Stimulated activated memory B cell treated with anti-CD40 and anti-IgM and Interleukin-4, amounts not matched to agents 10 μg/mL and 1 μg/mL and 100 μg/mL, for 72 hours (primary cell): ENCODE measurements at regions not wholly inside any gene's neighbourhood (a gene's known extent, or its start where the extent isn't known, plus 50 kb on each side); places are given as distances from the start of the nearest gene placed in this dataset.
A peak's percentile ranks its signal among the peaks of the same experiment; 100 is the strongest.

Experiments
- ATAC-seq: fragments of 150-1000 bp; cut with Tn5 transposase; 2 replicates; pipeline ENCODE4 v1.10.0; 2021
- H3K27ac Mint-ChIP-seq: one replicate; pipeline ENCODE4 v1.8.0; 2022; ENCODE audit warnings: mild to moderate bottlenecking, mixed read lengths
- H3K27me3 Mint-ChIP-seq: one replicate; pipeline ENCODE4 v1.8.0; 2022; ENCODE audit warnings: mixed read lengths
- H3K36me3 Mint-ChIP-seq: one replicate; pipeline ENCODE4 v1.8.0; 2022; ENCODE audit warnings: mixed read lengths
- H3K4me1 Mint-ChIP-seq: one replicate; pipeline ENCODE4 v1.8.0; 2022; ENCODE audit warnings: mixed read lengths
- H3K4me3 Mint-ChIP-seq: one replicate; pipeline ENCODE4 v1.8.0; 2022; ENCODE audit warnings: mild to moderate bottlenecking, moderate library complexity, mixed read lengths
- H3K9me3 Mint-ChIP-seq: one replicate; pipeline ENCODE4 v1.8.0; 2022; ENCODE audit warnings: mixed read lengths

DNA sequence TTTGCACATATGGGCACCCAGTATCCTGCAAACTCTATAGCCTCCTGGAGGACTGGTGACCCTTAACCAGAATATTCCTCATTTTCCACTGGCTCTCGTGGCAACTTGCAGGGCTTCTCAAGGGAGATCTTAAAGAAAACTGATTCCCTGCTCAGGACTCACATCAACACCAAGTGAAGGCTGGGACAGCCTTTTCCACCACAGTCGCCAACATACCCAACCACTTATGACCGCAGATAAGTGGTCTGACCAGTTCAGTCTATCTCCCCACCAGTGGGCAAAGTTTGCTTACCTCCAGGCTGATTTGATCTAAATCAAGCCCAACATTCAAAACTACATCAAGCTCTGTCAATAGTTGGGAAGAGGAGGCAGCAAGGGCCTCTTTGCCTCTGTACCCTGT is 289.3 kb upstream of the GATB start:
- Mint-ChIP-seq H3K9me3 (no peaks in the 10 kb centered on the region), H3K27me3 (peaks cover 16% of the 10 kb centered on the region), H3K4me1 (peaks cover 17% of the 10 kb centered on the region), H3K27ac (no peak overlapping the region), H3K4me3 (no peak overlapping the region), H3K36me3 (no peaks in the 10 kb centered on the region)
- no peak for ATAC-seq

DNA sequence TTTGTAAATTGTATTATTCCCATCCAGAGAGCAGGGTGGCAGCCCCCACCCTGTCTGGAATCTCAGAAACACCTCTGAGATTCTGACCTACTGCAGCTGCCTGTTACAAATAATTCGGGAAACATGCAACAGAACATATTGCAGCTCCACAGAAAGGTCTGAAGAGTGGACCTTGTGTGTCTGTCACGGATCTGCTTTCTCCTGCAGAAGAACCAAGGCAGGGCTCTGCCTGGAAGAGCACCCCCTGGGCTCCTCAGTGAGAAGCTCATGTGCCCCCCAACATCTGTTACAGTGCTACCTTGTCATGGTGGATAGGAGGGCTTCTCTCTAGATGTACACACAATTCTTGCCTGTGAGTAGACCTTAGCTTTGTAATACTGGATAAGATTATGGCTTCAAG is 286.6 kb upstream of the GATB start:
- ATAC-seq: no peak
- Mint-ChIP-seq H3K4me3 (no peak overlapping the region), H3K9me3 (no peaks in the 10 kb centered on the region), H3K27ac (no peak overlapping the region), H3K27me3 (peaks cover 32% of the 10 kb centered on the region), H3K4me1 (peaks cover 9% of the 10 kb centered on the region), H3K36me3 (no peaks in the 10 kb centered on the region)

DNA sequence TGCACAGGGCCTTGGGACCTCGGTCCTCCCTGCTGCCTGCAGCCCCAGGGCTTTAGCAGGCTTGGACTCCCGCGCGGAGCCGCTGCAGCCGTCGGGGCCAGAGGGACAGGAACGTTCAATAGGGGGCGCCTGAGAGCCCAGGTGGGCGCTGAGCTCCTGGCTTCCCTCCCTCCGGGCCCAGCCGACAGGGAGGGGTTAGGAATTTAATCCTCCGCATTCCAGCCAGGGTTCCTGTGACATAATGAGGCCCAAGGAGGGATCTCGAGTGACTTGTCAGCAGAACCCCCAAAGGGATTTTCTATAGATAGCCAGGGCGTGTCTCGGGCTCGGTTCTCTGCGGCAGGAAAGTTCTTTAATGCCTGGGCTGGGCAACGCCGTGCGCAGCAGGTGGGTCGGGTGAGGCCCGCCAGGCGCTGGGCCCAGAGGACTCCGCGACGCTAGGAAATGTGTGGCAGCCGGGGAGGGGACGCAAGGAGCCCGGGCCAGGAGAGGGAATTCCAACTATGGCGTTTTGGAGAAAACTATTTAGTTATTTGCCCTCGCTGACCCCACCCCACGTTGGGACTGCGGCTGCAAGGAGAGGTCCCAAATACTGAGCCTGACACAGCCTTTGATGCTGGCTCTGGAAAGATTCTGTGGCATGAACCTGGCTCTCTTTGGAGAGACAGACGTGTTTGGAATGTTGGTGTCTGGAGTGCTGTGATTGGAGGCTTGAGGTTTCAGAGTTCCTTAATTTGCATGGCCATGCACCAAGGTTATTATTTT is 285.2 kb upstream of the GATB start:
- peak; percentile 35 for ATAC-seq
- Mint-ChIP-seq H3K27me3 (peaks cover 29% of the 10 kb centered on the region), H3K27ac (no peak overlapping the region), H3K4me1 (peaks cover 7% of the 10 kb centered on the region), H3K9me3 (no peaks in the 10 kb centered on the region), H3K36me3 (no peaks in the 10 kb centered on the region), H3K4me3 (no peak overlapping the region)

DNA sequence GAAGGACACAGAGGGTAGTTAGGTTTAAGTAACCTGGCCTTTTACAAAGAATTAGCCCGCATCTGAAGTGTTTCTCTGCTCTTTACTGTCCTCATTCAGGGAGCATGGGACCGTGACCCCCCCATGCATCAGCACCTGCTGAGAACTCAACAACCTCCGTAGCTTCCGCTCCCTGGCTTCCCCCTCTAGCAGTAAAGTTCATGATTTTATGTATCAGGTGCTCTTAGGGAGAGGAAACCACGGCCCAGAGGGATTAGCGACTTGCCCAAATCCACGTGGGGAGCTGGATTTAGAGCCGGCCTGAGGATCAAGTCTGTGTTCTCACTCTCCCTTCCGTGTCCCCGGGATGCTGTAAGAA is 284.6 kb upstream of the GATB start:
- H3K9me3 Mint-ChIP-seq: no peaks in the 10 kb centered on the region
- no peak overlapping the region for H3K27ac Mint-ChIP-seq
- ATAC-seq: peak; percentile 25
- H3K4me1 Mint-ChIP-seq: peaks cover 7% of the 10 kb centered on the region
- H3K4me3 Mint-ChIP-seq: no peak overlapping the region
- H3K36me3 Mint-ChIP-seq: no peaks in the 10 kb centered on the region
- peaks cover 29% of the 10 kb centered on the region for H3K27me3 Mint-ChIP-seq

DNA sequence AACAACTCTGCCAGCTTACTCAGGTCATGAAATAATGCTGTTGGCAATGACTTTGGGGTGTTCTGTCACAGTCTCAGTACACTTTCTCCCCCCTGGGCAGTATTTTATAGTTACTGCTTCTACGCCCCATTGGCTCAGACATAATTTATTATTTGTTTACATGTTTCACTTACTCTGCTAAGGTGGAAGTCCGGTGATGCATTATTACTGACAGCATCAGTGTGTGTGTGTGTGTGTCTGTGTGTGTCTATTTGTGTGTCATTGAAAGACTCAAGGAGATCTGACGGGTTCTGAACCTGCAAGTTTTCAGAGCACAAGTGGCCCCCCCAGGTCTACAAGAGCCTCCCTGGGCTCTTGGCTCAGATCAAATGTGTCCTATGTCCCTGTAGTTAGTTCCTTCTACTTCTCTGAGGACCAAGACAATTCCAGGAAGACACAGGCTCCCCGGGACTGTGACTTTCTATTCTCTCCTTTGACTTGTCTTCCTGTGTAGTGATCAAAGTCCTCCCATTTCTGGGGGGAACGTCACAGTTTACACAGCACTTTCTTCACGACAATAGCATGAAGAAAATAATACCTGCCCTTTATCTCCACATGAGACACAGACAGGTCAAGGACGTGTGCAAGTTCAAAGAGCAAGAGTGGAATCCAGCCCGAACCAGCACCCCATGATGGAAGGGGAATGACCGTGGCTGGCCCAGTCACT is 283.7 kb upstream of the GATB start:
- Mint-ChIP-seq H3K9me3 (no peaks in the 10 kb centered on the region), H3K27ac (no peak overlapping the region), H3K4me3 (no peak overlapping the region), H3K36me3 (no peaks in the 10 kb centered on the region), H3K4me1 (peaks cover 7% of the 10 kb centered on the region), H3K27me3 (peaks cover 29% of the 10 kb centered on the region)
- ATAC-seq: no peak

DNA sequence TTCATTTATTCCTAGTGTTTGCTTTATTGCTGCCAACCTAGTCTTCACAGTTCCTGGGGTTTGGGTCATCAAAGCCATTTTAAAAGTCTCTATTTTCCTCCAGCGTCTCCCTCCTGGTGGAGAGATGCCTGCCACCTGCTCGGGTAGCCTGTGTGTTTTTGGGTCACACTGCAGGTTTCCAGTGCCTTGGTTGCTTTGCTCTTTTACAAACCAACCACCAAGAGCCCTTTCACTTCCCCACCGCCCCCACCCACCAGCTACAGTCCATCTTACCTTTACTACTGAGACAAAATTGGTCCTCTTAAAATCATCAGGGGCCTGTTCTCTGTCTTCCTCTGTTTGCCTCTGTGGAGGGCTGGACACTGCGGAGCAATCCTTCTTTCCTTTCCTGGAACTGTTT is 280.5 kb upstream of the GATB start:
- no peaks in the 10 kb centered on the region for H3K36me3 Mint-ChIP-seq
- H3K27me3 Mint-ChIP-seq: peaks cover 29% of the 10 kb centered on the region
- ATAC-seq: no peak
- no peaks in the 10 kb centered on the region for H3K9me3 Mint-ChIP-seq
- H3K4me1 Mint-ChIP-seq: peaks cover 7% of the 10 kb centered on the region
- H3K27ac Mint-ChIP-seq: no peak overlapping the region
- H3K4me3 Mint-ChIP-seq: no peak overlapping the region

DNA sequence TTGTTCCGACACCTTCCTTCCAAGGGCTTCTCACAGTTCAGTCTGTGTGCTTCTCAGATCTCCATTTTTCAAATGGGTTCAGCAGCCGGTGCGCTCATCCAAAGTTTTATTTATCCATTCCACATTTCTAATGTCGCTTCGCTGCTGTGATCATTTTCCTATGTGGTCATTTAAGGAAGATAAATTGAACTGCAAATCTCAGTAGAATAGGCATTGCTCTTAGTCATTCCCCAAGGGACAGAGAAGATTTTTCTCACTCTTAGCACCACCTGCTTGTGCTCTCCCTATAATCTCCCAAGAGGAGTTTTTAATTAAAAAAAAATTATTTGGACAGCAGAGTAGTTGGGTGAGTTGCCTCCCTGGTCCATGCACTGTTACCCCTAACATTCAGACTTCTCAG is 278.9 kb upstream of the GATB start:
- Mint-ChIP-seq H3K27ac (no peak overlapping the region), H3K4me3 (no peak overlapping the region), H3K27me3 (peaks cover 28% of the 10 kb centered on the region), H3K9me3 (no peaks in the 10 kb centered on the region), H3K4me1 (no peaks in the 10 kb centered on the region), H3K36me3 (no peaks in the 10 kb centered on the region)
- ATAC-seq: no peak

DNA sequence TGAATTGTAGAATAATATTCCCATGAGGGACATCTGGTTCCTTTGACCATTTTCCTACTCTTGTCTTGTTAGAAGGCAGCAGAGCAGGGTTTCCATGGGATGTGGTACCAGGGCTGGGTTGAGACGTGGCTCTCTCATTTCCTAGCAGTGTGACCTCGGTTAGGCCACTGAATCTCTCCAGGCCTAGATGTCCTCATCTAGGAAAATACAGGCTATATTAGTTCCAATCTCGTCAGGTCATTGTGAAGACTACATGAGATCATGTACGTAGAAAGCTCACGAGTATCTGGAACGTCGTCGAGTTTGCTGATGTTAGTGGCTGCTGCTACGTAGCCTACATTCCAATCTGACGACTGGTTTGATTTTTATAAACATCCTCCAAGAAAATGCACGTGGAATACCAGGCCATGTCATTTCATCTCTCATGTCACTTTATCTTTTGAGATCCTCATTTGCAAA is 278.2 kb upstream of the GATB start:
- Mint-ChIP-seq H3K9me3 (no peaks in the 10 kb centered on the region), H3K4me1 (no peaks in the 10 kb centered on the region), H3K4me3 (no peak overlapping the region), H3K27ac (no peak overlapping the region), H3K36me3 (no peaks in the 10 kb centered on the region), H3K27me3 (peaks cover 22% of the 10 kb centered on the region)
- ATAC-seq: no peak

DNA sequence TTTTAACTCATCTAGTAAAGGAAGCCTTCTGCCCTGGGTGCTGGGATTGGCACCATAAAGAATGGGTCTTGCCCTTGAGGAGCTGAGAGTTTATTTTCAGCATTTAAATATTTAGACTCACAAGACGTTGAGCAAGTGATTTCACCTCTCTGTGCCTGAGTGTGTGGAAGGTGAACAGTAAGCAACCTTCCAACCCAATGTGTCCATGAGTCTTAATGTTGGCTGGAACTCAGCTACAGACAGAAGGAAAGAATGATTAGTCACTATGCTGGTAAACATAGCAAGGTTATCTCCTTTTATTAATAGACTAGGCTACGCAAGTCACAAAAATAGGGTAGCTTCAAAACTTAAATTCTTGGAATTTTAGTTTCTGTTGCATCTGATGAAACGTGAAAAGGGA is 277.4 kb upstream of the GATB start:
- Mint-ChIP-seq H3K4me3 (no peak overlapping the region), H3K36me3 (no peaks in the 10 kb centered on the region), H3K4me1 (no peaks in the 10 kb centered on the region), H3K27me3 (peaks cover 14% of the 10 kb centered on the region), H3K27ac (no peak overlapping the region), H3K9me3 (no peaks in the 10 kb centered on the region)
- no peak for ATAC-seq

DNA sequence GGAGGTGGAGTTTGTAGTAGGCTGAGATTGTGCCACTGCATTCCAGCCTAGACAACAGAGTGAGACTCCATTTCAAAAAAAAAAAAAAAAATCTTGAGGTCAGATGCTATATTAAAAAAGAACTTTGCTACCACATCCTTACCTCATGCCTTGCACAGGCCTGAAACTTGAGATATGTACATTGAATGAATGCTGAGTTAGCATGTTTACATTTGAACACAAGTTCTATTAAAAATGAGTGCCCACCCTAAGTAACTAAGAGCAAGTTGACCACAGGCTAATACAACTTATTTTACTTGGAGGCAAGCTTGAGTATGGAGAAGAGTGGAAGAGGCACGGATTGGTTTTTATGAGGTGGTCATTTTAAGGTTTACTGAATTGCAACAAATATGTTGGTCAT is 276.6 kb upstream of the GATB start:
- peaks cover 8% of the 10 kb centered on the region for H3K27me3 Mint-ChIP-seq
- ATAC-seq: no peak
- no peaks in the 10 kb centered on the region for H3K9me3 Mint-ChIP-seq

DNA sequence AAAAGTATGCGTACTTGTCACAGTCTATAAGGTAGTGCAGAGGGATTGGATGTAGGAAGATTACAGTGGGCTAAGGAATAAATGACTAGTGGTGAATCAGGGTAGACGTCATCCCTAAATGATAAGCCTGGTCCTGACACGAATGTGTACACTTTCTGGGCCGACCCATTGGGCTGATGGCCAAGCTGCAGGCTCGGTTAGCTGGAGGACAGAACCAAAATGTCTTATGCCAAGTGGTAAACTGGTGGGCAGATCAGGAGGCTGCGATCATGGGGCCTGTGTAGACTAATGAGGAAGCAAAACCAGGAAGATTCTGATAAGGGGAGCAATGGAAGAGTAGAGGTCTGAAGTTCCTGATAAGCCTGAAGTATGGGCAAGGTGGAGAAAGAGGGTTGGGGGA is 272.8 kb upstream of the GATB start:
- Mint-ChIP-seq H3K27ac (no peak overlapping the region), H3K4me1 (no peaks in the 10 kb centered on the region), H3K27me3 (no peaks in the 10 kb centered on the region), H3K4me3 (no peak overlapping the region), H3K36me3 (no peaks in the 10 kb centered on the region), H3K9me3 (no peaks in the 10 kb centered on the region)
- ATAC-seq: no peak

More for the DNA sequence above, 276.6 kb upstream of the GATB start:
- Mint-ChIP-seq H3K27ac (no peak overlapping the region), H3K4me3 (no peak overlapping the region), H3K4me1 (no peaks in the 10 kb centered on the region), H3K36me3 (no peaks in the 10 kb centered on the region)

DNA sequence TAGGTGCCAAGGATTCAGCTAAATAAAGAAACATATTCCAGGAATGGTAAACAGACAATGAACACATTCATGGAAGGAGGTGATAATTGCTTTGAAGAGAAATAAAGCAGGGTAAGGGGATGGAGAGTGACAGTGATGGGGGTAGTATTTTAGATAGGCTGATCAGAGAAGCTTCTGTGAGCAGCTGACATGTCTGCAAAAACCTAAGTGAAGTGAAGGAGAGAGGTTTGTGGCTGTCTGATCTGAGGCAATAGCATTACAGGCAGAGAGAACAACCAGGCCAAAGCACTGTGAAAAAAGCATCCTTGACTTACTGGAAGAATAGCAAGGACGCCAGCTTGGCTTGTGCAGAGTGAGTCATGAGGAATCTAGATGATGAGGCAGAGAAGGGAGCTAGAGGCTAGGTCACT is 271.9 kb upstream of the GATB start:
- H3K9me3 Mint-ChIP-seq: no peaks in the 10 kb centered on the region
- no peak for ATAC-seq
- no peaks in the 10 kb centered on the region for H3K4me1 Mint-ChIP-seq
- H3K27me3 Mint-ChIP-seq: no peaks in the 10 kb centered on the region
- no peaks in the 10 kb centered on the region for H3K36me3 Mint-ChIP-seq
- H3K4me3 Mint-ChIP-seq: no peak overlapping the region
- no peak overlapping the region for H3K27ac Mint-ChIP-seq

DNA sequence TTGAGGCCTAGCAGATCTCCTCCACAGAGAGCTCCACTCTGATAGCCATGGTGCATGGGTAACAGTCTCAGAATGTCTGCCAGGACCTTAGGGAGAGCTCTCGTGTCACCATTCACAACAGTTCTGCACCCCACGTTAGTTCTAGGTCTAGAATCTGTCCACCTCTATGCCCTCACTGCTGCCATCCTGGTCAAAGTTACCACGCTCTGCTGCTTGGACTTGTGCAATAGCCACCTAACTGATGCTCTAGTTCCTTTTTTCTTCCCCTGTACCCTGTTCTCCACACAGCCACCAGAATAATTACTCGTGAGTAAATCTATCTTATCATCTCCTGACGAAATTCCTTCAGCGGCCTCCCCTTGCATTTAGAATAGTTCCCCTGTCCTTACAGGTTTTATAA is 268.8 kb upstream of the GATB start:
- H3K4me1 Mint-ChIP-seq: no peaks in the 10 kb centered on the region

DNA sequence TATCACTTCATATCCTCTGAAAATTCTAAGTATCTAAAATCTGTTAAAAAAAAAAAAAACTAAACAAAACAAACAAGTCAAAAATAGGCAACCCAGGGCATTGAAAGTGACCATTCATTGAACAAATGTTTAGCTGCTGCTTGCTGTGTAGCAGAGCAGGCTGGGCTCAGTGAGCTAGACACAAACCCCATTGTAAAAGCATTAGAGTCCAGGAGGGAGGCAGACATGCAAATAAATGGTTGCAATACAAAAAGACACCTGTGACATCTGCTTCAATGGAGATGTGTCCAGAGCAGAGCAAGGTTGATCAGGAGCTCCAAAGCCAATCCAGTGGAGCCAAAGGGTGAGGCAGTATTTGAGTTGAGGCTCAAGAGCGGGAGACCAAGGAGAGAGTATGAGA is 267.3 kb upstream of the GATB start:
- H3K36me3 Mint-ChIP-seq: no peaks in the 10 kb centered on the region
- no peak overlapping the region for H3K27ac Mint-ChIP-seq
- ATAC-seq: no peak
- H3K9me3 Mint-ChIP-seq: no peaks in the 10 kb centered on the region
- no peaks in the 10 kb centered on the region for H3K27me3 Mint-ChIP-seq
- no peak overlapping the region for H3K4me3 Mint-ChIP-seq
- no peaks in the 10 kb centered on the region for H3K4me1 Mint-ChIP-seq

More for the DNA sequence above, 268.8 kb upstream of the GATB start:
- Mint-ChIP-seq H3K9me3 (no peaks in the 10 kb centered on the region), H3K4me3 (no peak overlapping the region), H3K27ac (no peak overlapping the region), H3K36me3 (no peaks in the 10 kb centered on the region), H3K27me3 (no peaks in the 10 kb centered on the region)
- no peak for ATAC-seq

DNA sequence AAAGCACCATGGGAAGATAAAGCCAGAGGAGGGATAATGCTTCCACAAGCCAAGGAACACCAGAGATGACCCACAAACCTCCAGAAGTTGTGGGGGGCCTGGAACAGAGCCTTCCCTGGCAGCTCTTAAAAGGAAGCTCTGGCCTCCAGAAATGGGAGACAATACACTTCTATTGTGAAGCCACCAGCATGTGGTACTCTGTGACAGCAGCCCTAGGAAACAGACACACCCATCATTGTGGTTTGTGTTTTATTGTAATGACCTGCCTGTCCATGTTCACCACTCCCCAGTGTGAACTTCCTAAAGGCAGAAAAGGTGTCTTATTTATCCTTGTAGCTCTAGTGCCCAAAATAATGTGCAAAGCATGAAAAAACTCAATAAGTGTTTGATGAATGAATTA is 264.1 kb upstream of the GATB start:
- Mint-ChIP-seq H3K27me3 (no peaks in the 10 kb centered on the region), H3K36me3 (no peaks in the 10 kb centered on the region), H3K4me3 (no peak overlapping the region), H3K27ac (no peak overlapping the region), H3K4me1 (no peaks in the 10 kb centered on the region), H3K9me3 (no peaks in the 10 kb centered on the region)
- ATAC-seq: no peak

DNA sequence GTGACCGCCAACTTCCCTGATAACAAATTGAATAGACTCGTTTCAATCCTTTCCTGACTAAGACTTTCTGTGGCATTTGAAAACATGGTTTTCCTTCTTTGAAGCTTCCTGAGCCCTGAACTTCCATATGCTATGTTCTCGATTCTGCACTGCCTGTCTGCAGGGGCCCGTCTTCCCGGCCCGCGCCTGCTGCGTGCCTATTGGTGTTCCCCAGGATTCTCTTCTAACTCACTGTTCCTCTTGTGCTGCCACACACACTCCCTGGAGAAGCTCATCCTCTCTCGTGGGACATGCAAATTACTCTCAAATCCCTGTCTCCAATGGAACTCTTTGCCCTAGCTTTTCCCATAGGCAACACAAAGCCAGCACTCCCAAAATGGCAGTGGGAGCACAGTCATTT is 262.9 kb upstream of the GATB start:
- no peak for ATAC-seq

More for the DNA sequence above, 262.9 kb upstream of the GATB start:
- H3K36me3 Mint-ChIP-seq: no peaks in the 10 kb centered on the region
- H3K4me1 Mint-ChIP-seq: no peaks in the 10 kb centered on the region
- H3K27ac Mint-ChIP-seq: no peak overlapping the region
- H3K9me3 Mint-ChIP-seq: no peaks in the 10 kb centered on the region
- no peaks in the 10 kb centered on the region for H3K27me3 Mint-ChIP-seq
- no peak overlapping the region for H3K4me3 Mint-ChIP-seq
